ENCODE measurements at regions not wholly inside any gene's neighbourhood (a gene's known extent, or its start where the extent isn't known, plus 50 kb on each side); places are given as distances from the start of the nearest gene placed in this dataset.

DNA sequence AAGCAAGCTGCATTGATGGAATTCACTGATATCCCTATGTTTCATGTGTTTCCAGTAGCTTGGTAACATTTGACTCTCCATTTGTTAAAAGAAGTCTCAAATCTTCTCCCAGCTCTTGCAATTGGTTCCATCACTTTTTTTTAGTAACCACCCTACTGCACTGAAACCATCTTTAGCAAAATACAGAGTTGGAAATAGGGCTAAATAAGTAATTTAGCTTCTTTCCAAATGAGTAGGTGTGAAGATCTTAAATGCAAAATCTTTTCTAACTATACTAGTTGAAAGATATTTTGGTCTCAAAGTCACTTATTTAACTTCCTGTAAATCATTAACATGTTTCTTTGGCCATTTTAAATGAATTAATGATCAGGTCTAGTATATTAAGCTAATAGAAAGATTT lies 138.1 kb downstream of the DIRAS2 start:
- TF ChIP-seq POLR2A (IDR thresholded peaks at IDR 0.05; ENCODE audit: extremely low read depth, insufficient read length) (no peak), CTCF (IDR thresholded peaks at IDR 0.05; ENCODE audit: low read depth, low read length) (no peak)
